Thyroid gland (tissue), 4 donors: ENCODE measurements at regions not wholly inside any gene's neighbourhood (a gene's known extent, or its start where the extent isn't known, plus 50 kb on each side); places are given as distances from the start of the nearest gene placed in this dataset.

Experiments
- CTCF ChIP-seq, 6 experiments: fragments of 200-600 bp in 3 of 6; fragments of 450-650 bp in 3 of 6; sonication (generic) in 3 of 6; IDR thresholded peaks; one replicate each; pipeline ENCODE4 v1.5.1; 2016 to 2019; ENCODE audit warnings: antibody characterized with exemption in 6 of 6, mild to moderate bottlenecking in 2 of 6, inconsistent platforms in 1 of 6, moderate library complexity in 1 of 6
- POLR2A ChIP-seq, 2 donors: fragments of 450-650 bp; IDR thresholded peaks; one replicate each; pipeline ENCODE4 v1.6.1; 2017; ENCODE audit warnings: antibody characterized with exemption in 2 of 2, mild to moderate bottlenecking in 2 of 2, moderate library complexity in 1 of 2

GRCh38 chr6:148041546-148041945 lies 301.1 kb upstream of the SASH1 start:
- TF ChIP-seq CTCF (IDR thresholded peaks at IDR 0.05) (no peak), POLR2A (IDR thresholded peaks at IDR 0.05) (no peak)
